Testis (tissue), 2 donors: ENCODE measurements at regions not wholly inside any gene's neighbourhood (a gene's known extent, or its start where the extent isn't known, plus 50 kb on each side); places are given as distances from the start of the nearest gene placed in this dataset.

ENCODE experiments used
- CTCF ChIP-seq, 3 experiments: fragments of 450-650 bp in 2 of 3; fragments of 200-600 bp in 1 of 3; sonication (generic) in 1 of 3; IDR thresholded peaks; one replicate each; pipeline ENCODE4 v1.5.1; 2016 to 2019; ENCODE audit warnings: antibody characterized with exemption in 3 of 3, mild to moderate bottlenecking in 2 of 3, moderate library complexity in 1 of 3
- POLR2A ChIP-seq: fragments of 450-650 bp; IDR thresholded peaks from one replicate; pipeline ENCODE4 v1.6.1; 2017; ENCODE audit warnings: antibody characterized with exemption, mild to moderate bottlenecking, moderate library complexity

GRCh38 chr5:89208392-89208791, 325.4 kb upstream of the MEF2C start:
- TF ChIP-seq CTCF (IDR thresholded peaks at IDR 0.05) (no peak), POLR2A (no peak)
